ENCODE measurements at regions not wholly inside any gene's neighbourhood (a gene's known extent, or its start where the extent isn't known, plus 50 kb on each side); places are given as distances from the start of the nearest gene placed in this dataset.

DNA sequence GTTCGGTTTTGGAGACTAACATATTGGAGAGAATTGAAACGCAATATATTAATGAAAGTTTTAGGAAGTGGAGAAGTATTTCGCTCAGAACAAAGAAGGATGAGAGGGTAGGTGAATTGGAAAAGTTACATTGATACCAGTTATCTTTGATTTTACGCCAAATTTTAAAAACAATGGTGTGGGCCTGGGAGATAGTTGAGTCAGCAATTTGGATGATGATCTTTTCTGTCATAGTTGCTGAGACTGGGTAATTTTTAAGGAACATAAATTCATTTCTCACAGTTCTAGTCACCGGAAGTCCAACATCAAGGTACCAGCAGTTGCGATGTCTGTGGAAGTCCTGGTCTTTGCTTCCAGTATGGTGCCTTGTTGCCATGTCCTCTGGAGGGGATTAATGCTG, 644.8 kb upstream of the LCORL start:
- H3K9me3 ChIP-seq (ENCODE audit: insufficient read depth, low read depth, low read length): no peaks in the 10 kb centered on the region
- no peaks in the 10 kb centered on the region for H3K79me2 ChIP-seq (ENCODE audit: insufficient read depth, low read length)
- H3K9ac ChIP-seq (ENCODE audit: low read depth, low read length, poor library complexity, severe bottlenecking): no peak overlapping the region
- H3K4me3 ChIP-seq (ENCODE audit: low read length, poor library complexity, severe bottlenecking): no peak overlapping the region
- TF ChIP-seq, protein P1, sequence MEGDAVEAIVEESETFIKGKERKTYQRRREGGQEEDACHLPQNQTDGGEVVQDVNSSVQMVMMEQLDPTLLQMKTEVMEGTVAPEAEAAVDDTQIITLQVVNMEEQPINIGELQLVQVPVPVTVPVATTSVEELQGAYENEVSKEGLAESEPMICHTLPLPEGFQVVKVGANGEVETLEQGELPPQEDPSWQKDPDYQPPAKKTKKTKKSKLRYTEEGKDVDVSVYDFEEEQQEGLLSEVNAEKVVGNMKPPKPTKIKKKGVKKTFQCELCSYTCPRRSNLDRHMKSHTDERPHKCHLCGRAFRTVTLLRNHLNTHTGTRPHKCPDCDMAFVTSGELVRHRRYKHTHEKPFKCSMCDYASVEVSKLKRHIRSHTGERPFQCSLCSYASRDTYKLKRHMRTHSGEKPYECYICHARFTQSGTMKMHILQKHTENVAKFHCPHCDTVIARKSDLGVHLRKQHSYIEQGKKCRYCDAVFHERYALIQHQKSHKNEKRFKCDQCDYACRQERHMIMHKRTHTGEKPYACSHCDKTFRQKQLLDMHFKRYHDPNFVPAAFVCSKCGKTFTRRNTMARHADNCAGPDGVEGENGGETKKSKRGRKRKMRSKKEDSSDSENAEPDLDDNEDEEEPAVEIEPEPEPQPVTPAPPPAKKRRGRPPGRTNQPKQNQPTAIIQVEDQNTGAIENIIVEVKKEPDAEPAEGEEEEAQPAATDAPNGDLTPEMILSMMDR (conservative IDR thresholded peaks at IDR 0.05; ENCODE audit: low read length): no peak
- no peak for TF ChIP-seq EZH2phosphoT487 (IDR thresholded peaks at IDR 0.05; ENCODE audit: borderline replicate concordance)
- H2AFZ ChIP-seq (ENCODE audit: low read length): no peak overlapping the region
- no peaks in the 10 kb centered on the region for H3K9me2 ChIP-seq (replicated peaks; ENCODE audit: low read depth, low read length)
- H3K4me2 ChIP-seq (ENCODE audit: low read depth, low read length, poor library complexity, severe bottlenecking): no peak overlapping the region
- no peaks in the 10 kb centered on the region for H3K36me3 ChIP-seq (ENCODE audit: insufficient read depth, low read length)
- H3K27me3 ChIP-seq (ENCODE audit: insufficient read depth, low read length, poor library complexity, severe bottlenecking): no peaks in the 10 kb centered on the region
- H3K4me1 ChIP-seq (ENCODE audit: insufficient read depth, low read length, poor library complexity, severe bottlenecking): no peaks in the 10 kb centered on the region
- no peaks in the 10 kb centered on the region for H3F3A ChIP-seq (ENCODE audit: low read depth)
- H4K20me1 ChIP-seq (ENCODE audit: insufficient read depth, low read length, poor library complexity, severe bottlenecking): no peaks in the 10 kb centered on the region

DNA sequence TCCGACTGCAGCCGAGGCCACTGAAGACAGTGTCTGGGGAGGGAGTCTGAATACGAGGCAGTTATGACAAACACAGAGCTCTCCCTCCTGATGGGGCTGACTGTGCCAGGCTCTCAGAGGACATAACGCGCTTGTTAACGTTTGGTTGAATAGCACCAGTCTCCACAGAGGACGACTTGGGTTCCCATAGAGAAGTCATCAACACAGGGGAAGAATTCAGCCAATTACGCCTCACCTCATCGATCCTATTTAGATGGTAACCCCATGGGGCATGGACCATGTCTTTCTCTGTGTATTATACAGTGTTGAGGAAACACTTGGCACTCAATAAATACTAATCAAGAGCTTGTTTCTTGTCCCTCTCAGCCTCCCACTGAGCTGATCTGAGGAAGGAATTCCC, 642.6 kb upstream of the LCORL start:
- Histone ChIP-seq H3F3A (ENCODE audit: low read depth) (no peaks in the 10 kb centered on the region), H3K4me2 (ENCODE audit: low read depth, low read length, poor library complexity, severe bottlenecking) (no peak overlapping the region), H3K27me3 (ENCODE audit: insufficient read depth, low read length, poor library complexity, severe bottlenecking) (no peaks in the 10 kb centered on the region), H3K9ac (ENCODE audit: low read depth, low read length, poor library complexity, severe bottlenecking) (no peak overlapping the region), H3K4me1 (ENCODE audit: insufficient read depth, low read length, poor library complexity, severe bottlenecking) (no peaks in the 10 kb centered on the region), H3K4me3 (ENCODE audit: low read length, poor library complexity, severe bottlenecking) (no peak overlapping the region), H2AFZ (ENCODE audit: low read length) (no peak overlapping the region), H3K9me2 (replicated peaks; ENCODE audit: low read depth, low read length) (no peaks in the 10 kb centered on the region), H3K79me2 (ENCODE audit: insufficient read depth, low read length) (no peaks in the 10 kb centered on the region), H4K20me1 (ENCODE audit: insufficient read depth, low read length, poor library complexity, severe bottlenecking) (no peaks in the 10 kb centered on the region), H3K36me3 (ENCODE audit: insufficient read depth, low read length) (no peaks in the 10 kb centered on the region), H3K9me3 (ENCODE audit: insufficient read depth, low read depth, low read length) (no peaks in the 10 kb centered on the region)
- TF ChIP-seq EZH2phosphoT487 (IDR thresholded peaks at IDR 0.05; ENCODE audit: borderline replicate concordance): no peak
- TF ChIP-seq, protein P1 (conservative IDR thresholded peaks at IDR 0.05; ENCODE audit: low read length): no peak

DNA sequence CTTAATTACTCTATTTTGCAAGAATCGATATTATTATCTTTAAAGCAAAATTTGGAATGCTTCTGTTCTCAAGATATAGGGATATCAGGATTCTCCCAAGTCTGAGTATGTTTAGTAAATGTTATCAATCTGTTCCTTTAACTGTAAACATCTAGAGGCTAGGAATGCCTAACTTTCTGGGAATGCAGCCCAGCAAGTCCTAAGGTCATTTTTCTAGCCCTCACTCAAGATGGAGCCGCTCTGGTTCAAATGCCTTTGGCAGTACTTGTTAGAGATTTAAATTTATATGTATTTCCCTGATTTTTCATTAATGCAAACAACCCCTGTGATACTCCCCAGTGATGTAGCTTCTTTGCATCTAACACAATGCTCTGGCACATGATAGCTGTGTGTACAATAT, 623.8 kb upstream of the LCORL start:
- no peak overlapping the region for H3K4me3 ChIP-seq (ENCODE audit: low read length, poor library complexity, severe bottlenecking)
- H3K36me3 ChIP-seq (ENCODE audit: insufficient read depth, low read length): no peaks in the 10 kb centered on the region
- H3K9ac ChIP-seq (ENCODE audit: low read depth, low read length, poor library complexity, severe bottlenecking): no peak overlapping the region
- TF ChIP-seq EZH2phosphoT487 (IDR thresholded peaks at IDR 0.05; ENCODE audit: borderline replicate concordance): no peak
- TF ChIP-seq, protein P1 (conservative IDR thresholded peaks at IDR 0.05; ENCODE audit: low read length): no peak
- no peaks in the 10 kb centered on the region for H3K9me2 ChIP-seq (replicated peaks; ENCODE audit: low read depth, low read length)
- H3K79me2 ChIP-seq (ENCODE audit: insufficient read depth, low read length): no peaks in the 10 kb centered on the region
- no peak overlapping the region for H2AFZ ChIP-seq (ENCODE audit: low read length)
- H3K4me1 ChIP-seq (ENCODE audit: insufficient read depth, low read length, poor library complexity, severe bottlenecking): no peaks in the 10 kb centered on the region
- no peaks in the 10 kb centered on the region for H3F3A ChIP-seq (ENCODE audit: low read depth)
- no peaks in the 10 kb centered on the region for H4K20me1 ChIP-seq (ENCODE audit: insufficient read depth, low read length, poor library complexity, severe bottlenecking)
- no peaks in the 10 kb centered on the region for H3K9me3 ChIP-seq (ENCODE audit: insufficient read depth, low read depth, low read length)
- no peak overlapping the region for H3K4me2 ChIP-seq (ENCODE audit: low read depth, low read length, poor library complexity, severe bottlenecking)
- no peaks in the 10 kb centered on the region for H3K27me3 ChIP-seq (ENCODE audit: insufficient read depth, low read length, poor library complexity, severe bottlenecking)

All from Loucy (cell line).